Central memory CD8-positive, alpha-beta T cell (primary cell): ENCODE measurements at regions not wholly inside any gene's neighbourhood (a gene's known extent, or its start where the extent isn't known, plus 50 kb on each side); places are given as distances from the start of the nearest gene placed in this dataset.
"Not testable (repeated sequence)": the region's sequence is repeated elsewhere in the genome, so short reads cannot be mapped to it uniquely, and the experiment has no call there.

ENCODE experiments used
- ATAC-seq: fragments of 150-1000 bp; cut with Tn5 transposase; replicated peaks from 2 replicates; pipeline ENCODE4 v1.10.0; 2022; ENCODE audit warnings: mild to moderate bottlenecking, moderate FRiP score, moderate number of reproducible peaks; ENCODE audit not compliant: poor library complexity, severe bottlenecking; ENCODE audit errors: extremely low read depth
- DNase-seq, 2 donors: peaks; one replicate each; pipeline ENCODE4 v3.0.0; 2021; ENCODE audit warnings: low spot score in 2 of 2
- H3K27ac Mint-ChIP-seq: one replicate; pipeline ENCODE4 v1.8.0; 2022; ENCODE audit warnings: low read depth, mild to moderate bottlenecking, moderate library complexity, mixed read lengths
- H3K27me3 Mint-ChIP-seq: one replicate; pipeline ENCODE4 v1.8.0; 2022; ENCODE audit warnings: mixed read lengths
- H3K36me3 Mint-ChIP-seq: one replicate; pipeline ENCODE4 v1.8.0; 2022; ENCODE audit warnings: mild to moderate bottlenecking, moderate library complexity, mixed read lengths; ENCODE audit not compliant: insufficient read depth
- H3K4me1 Mint-ChIP-seq: one replicate; pipeline ENCODE4 v1.8.0; 2022; ENCODE audit warnings: mixed read lengths
- H3K4me3 Mint-ChIP-seq: one replicate; pipeline ENCODE4 v1.8.0; 2022; ENCODE audit warnings: mild to moderate bottlenecking, moderate library complexity, mixed read lengths
- H3K9me3 Mint-ChIP-seq: one replicate; pipeline ENCODE4 v1.8.0; 2022; ENCODE audit warnings: mixed read lengths

GRCh38 chr15:37375519-37375918 is 275.2 kb upstream of the MEIS2 start:
- H3K9me3 Mint-ChIP-seq = peaks cover 14% of the 10 kb centered on the region
- no peaks in the 10 kb centered on the region for H3K4me1 Mint-ChIP-seq
- no peaks in the 10 kb centered on the region for H3K36me3 Mint-ChIP-seq
- no peak overlapping the region for H3K4me3 Mint-ChIP-seq
- H3K27ac Mint-ChIP-seq = no peak overlapping the region
- H3K27me3 Mint-ChIP-seq = no peaks in the 10 kb centered on the region
- ATAC-seq (no peak), DNase-seq (no peak)

DNA sequence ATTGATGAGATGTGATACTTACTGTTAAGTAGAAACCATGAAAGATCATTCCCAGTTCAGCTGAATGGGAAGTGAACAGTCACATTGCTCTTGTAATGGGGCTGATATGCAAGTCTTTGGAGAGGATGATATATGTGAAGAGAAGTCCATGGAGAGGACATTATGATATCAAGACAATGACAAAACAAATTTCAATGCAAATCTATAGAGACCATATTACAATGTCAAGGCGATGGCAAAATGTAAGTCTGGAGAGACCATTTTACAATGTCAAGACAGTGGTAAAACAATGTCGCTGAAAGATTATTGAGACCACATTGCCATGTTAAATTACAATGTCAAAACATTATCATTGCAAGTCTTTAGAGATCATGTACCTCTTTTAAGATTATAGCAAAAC is 277.1 kb upstream of the MEIS2 start:
- DNase-seq (no peak), ATAC-seq (no peak)
- Mint-ChIP-seq H3K27ac (no peak overlapping the region), H3K36me3 (no peaks in the 10 kb centered on the region), H3K27me3 (no peaks in the 10 kb centered on the region), H3K4me3 (no peak overlapping the region), H3K9me3 (peaks cover 24% of the 10 kb centered on the region), H3K4me1 (no peaks in the 10 kb centered on the region)

- Mint-ChIP-seq H3K36me3 (no peaks in the 10 kb centered on the region), H3K4me3 (no peak overlapping the region), H3K4me1 (no peaks in the 10 kb centered on the region), H3K27me3 (no peaks in the 10 kb centered on the region), H3K9me3 (peaks cover 20% of the 10 kb centered on the region), H3K27ac (no peak overlapping the region)
- DNase-seq = no peak
- ATAC-seq = no peak
These were observed 294.2 kb upstream of the MEIS2 start for GRCh38 chr15:37394402-37395099.

GRCh38 chr15:37395100-37395468 is 294.7 kb upstream of the MEIS2 start:
- Mint-ChIP-seq H3K4me1 (no peaks in the 10 kb centered on the region), H3K4me3 (no peak overlapping the region), H3K27ac (no peak overlapping the region), H3K27me3 (no peaks in the 10 kb centered on the region), H3K36me3 (no peaks in the 10 kb centered on the region), H3K9me3 (peaks cover 17% of the 10 kb centered on the region)
- DNase-seq (no peak), ATAC-seq (no peak)

DNA sequence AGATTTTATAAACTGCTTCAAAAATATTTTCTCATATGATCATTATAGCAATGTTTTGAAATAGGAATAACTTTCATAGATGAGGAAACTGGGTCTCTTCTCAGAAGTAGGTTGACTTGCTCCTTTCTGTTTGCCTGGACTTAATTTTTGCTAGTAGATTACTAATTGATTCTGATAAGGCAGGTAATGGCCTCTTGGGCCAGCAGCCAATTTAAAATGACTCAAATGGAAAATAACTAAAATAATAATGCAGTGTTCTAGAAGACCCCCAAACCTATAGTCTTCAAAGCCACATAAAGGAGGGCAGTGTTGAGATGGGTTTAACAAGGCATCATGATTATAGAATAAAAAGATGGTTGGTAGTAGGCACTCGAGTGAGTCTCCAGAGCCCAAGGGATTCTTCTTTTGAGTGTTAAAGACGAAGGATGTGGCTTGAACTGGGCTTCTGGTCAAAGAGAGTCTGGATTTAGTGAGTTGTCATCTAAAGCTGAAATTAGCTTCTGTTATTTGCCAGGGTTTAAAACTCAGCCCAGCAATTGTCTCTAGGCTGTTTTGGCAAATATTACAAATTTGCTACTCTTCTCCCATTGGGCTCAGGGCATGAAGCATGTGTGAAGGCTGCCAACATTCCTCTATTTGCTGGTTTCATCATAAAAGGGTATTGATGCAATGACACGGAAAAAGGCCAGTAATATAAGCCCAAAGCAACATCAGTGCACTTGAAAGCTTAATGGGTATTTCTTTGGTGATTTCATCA is 297.1 kb upstream of the MEIS2 start:
- H3K4me1 Mint-ChIP-seq = no peaks in the 10 kb centered on the region
- DNase-seq = no peak
- peaks cover 10% of the 10 kb centered on the region for H3K9me3 Mint-ChIP-seq
- no peaks in the 10 kb centered on the region for H3K27me3 Mint-ChIP-seq
- no peak overlapping the region for H3K4me3 Mint-ChIP-seq
- no peak for ATAC-seq
- no peaks in the 10 kb centered on the region for H3K36me3 Mint-ChIP-seq
- H3K27ac Mint-ChIP-seq = no peak overlapping the region

DNA sequence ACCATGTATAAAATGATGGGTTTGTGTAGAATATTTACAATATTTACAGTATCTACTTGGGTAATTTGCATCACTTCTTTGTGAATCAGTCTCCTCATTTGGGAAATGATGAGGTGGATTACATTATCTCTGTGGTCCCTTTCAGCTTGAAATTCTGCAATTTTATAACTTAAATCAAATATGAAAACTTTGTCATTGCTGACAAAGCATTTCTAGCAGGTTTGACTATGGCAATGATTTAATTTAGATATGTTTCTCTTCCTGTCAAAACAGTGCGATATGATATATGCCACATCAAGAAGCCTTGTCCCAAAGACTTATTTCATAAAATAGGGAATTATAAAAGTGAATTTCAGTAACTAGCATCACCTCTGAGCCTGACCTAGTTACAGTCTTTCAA is 315.8 kb upstream of the MEIS2 start:
- Mint-ChIP-seq H3K4me1 (no peaks in the 10 kb centered on the region), H3K36me3 (no peaks in the 10 kb centered on the region), H3K9me3 (peaks cover 1% of the 10 kb centered on the region), H3K27ac (no peak overlapping the region), H3K4me3 (no peak overlapping the region), H3K27me3 (no peaks in the 10 kb centered on the region)
- ATAC-seq (no peak), DNase-seq (no peak)

GRCh38 chr15:37425541-37425940 is 325.2 kb upstream of the MEIS2 start:
- Mint-ChIP-seq H3K36me3 (no peaks in the 10 kb centered on the region), H3K4me1 (no peaks in the 10 kb centered on the region), H3K4me3 (no peak overlapping the region), H3K27me3 (no peaks in the 10 kb centered on the region), H3K9me3 (peaks cover 7% of the 10 kb centered on the region), H3K27ac (no peak overlapping the region)
- no peak for ATAC-seq
- no peak for DNase-seq

GRCh38 chr15:37427393-37427792 is 327.0 kb upstream of the MEIS2 start:
- not testable (repeated sequence) for H3K4me1 Mint-ChIP-seq, H3K4me3 Mint-ChIP-seq, H3K27me3 Mint-ChIP-seq, DNase-seq, H3K9me3 Mint-ChIP-seq, ATAC-seq, H3K27ac Mint-ChIP-seq, H3K36me3 Mint-ChIP-seq

GRCh38 chr15:37446921-37447320 is 346.6 kb upstream of the MEIS2 start:
- Mint-ChIP-seq H3K4me3 (no peak overlapping the region), H3K27ac (no peak overlapping the region), H3K4me1 (no peaks in the 10 kb centered on the region), H3K27me3 (no peaks in the 10 kb centered on the region), H3K36me3 (no peaks in the 10 kb centered on the region), H3K9me3 (peaks cover 9% of the 10 kb centered on the region)
- ATAC-seq (no peak), DNase-seq (no peak)

DNA sequence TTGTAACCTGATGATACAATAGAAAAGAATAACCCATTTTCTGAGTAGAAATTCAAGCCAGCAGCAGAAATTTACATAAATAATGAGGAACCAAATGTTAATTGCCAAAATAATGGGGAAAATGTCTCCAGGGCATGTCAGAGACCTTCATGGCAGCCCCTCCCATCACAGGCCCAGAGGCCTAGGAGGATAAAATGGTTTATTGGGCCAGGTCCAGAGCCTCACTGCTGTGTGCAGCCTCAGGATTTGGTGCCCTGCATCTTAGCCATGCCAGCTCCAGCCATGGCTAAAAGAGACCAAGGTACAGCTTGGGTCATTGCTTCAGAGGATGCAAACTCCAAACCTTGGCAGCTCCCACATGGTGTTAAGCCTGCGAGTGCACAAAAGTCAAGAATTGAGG is 352.1 kb upstream of the MEIS2 start:
- no peaks in the 10 kb centered on the region for H3K27me3 Mint-ChIP-seq
- H3K27ac Mint-ChIP-seq = no peak overlapping the region
- H3K4me3 Mint-ChIP-seq = no peak overlapping the region
- no peak for ATAC-seq
- H3K36me3 Mint-ChIP-seq = peaks cover 3% of the 10 kb centered on the region
- H3K4me1 Mint-ChIP-seq = no peaks in the 10 kb centered on the region
- no peak for DNase-seq
- H3K9me3 Mint-ChIP-seq = peaks cover 19% of the 10 kb centered on the region

GRCh38 chr15:37480482-37480881 is 380.1 kb upstream of the MEIS2 start:
- Mint-ChIP-seq H3K9me3 (peaks cover 7% of the 10 kb centered on the region), H3K27ac (no peak overlapping the region), H3K27me3 (no peaks in the 10 kb centered on the region), H3K4me3 (no peak overlapping the region), H3K36me3 (no peaks in the 10 kb centered on the region), H3K4me1 (no peaks in the 10 kb centered on the region)
- no peak for DNase-seq
- ATAC-seq = no peak

GRCh38 chr15:37481126-37481525 is 380.8 kb upstream of the MEIS2 start:
- ATAC-seq (no peak), DNase-seq (no peak)
- Mint-ChIP-seq H3K27ac (no peak overlapping the region), H3K36me3 (no peaks in the 10 kb centered on the region), H3K4me3 (no peak overlapping the region), H3K27me3 (no peaks in the 10 kb centered on the region), H3K4me1 (no peaks in the 10 kb centered on the region), H3K9me3 (peaks cover 9% of the 10 kb centered on the region)

GRCh38 chr15:37483779-37484178 is 383.4 kb upstream of the MEIS2 start:
- H3K4me1 Mint-ChIP-seq = no peaks in the 10 kb centered on the region
- H3K9me3 Mint-ChIP-seq = peaks cover 11% of the 10 kb centered on the region
- no peaks in the 10 kb centered on the region for H3K27me3 Mint-ChIP-seq
- DNase-seq (no peak), ATAC-seq (no peak)
- H3K27ac Mint-ChIP-seq = no peak overlapping the region
- no peak overlapping the region for H3K4me3 Mint-ChIP-seq
- no peaks in the 10 kb centered on the region for H3K36me3 Mint-ChIP-seq
